HG03025 (cell line): ENCODE measurements at regions not wholly inside any gene's neighbourhood (a gene's known extent, or its start where the extent isn't known, plus 50 kb on each side); places are given as distances from the start of the nearest gene placed in this dataset.

ENCODE experiments used
- ATAC-seq: cut with Tn5 transposase; IDR thresholded peaks from one replicate; pipeline ENCODE4 v1.9.1; 2021; ENCODE audit warnings: mild to moderate bottlenecking, moderate library complexity; ENCODE audit not compliant: unreplicated experiment, low FRiP score

GRCh38 chr5:165874851-165875250 is 2369.4 kb downstream of the MAT2B start:
- no peak for ATAC-seq

- ATAC-seq, result no peak
Observed at GRCh38 chr5:165876538-165876937, 2371.1 kb downstream of the MAT2B start.

- no peak for ATAC-seq
Observed at GRCh38 chr5:165877475-165877874, 2372.1 kb downstream of the MAT2B start.

- ATAC-seq, result no peak
Observed at GRCh38 chr5:165881259-165881658, 2375.8 kb downstream of the MAT2B start.

GRCh38 chr5:165882099-165882498 is 2376.7 kb downstream of the MAT2B start:
- ATAC-seq, result no peak

GRCh38 chr5:165885623-165886350 is 2380.4 kb downstream of the MAT2B start:
- ATAC-seq, result no peak

GRCh38 chr5:165887147-165887546 is 2381.7 kb downstream of the MAT2B start:
- no peak for ATAC-seq

- ATAC-seq, result no peak
Observed at GRCh38 chr5:165892383-165892782, 2387.0 kb downstream of the MAT2B start.

- no peak for ATAC-seq
Observed at GRCh38 chr5:165894916-165895315, 2389.5 kb downstream of the MAT2B start.

GRCh38 chr5:165903835-165904234 is 2387.6 kb upstream of the WWC1 start:
- ATAC-seq, result no peak

- ATAC-seq, result no peak
Observed at GRCh38 chr5:165906871-165907270, 2384.6 kb upstream of the WWC1 start.

- no peak for ATAC-seq
Observed at GRCh38 chr5:165913059-165913458, 2378.4 kb upstream of the WWC1 start.

GRCh38 chr5:165914456-165914855 is 2377.0 kb upstream of the WWC1 start:
- ATAC-seq, result no peak

GRCh38 chr5:165919196-165919595 is 2372.2 kb upstream of the WWC1 start:
- no peak for ATAC-seq

- ATAC-seq, result no peak
Observed at GRCh38 chr5:165920655-165921054, 2370.8 kb upstream of the WWC1 start.

GRCh38 chr5:165928971-165929370 is 2362.5 kb upstream of the WWC1 start:
- no peak for ATAC-seq

- ATAC-seq, result no peak
Observed at GRCh38 chr5:165940541-165940940, 2350.9 kb upstream of the WWC1 start.

- ATAC-seq, result no peak
Observed at GRCh38 chr5:165956854-165957253, 2334.6 kb upstream of the WWC1 start.

GRCh38 chr5:165981671-165982070 is 2309.8 kb upstream of the WWC1 start:
- no peak for ATAC-seq

- ATAC-seq, result no peak
Observed at GRCh38 chr5:165996201-165996875, 2295.1 kb upstream of the WWC1 start.

GRCh38 chr5:165999693-166000320 is 2291.6 kb upstream of the WWC1 start:
- no peak for ATAC-seq

- ATAC-seq, result no peak
Observed at GRCh38 chr5:166004006-166004405, 2287.4 kb upstream of the WWC1 start.
